Activated CD8-positive, alpha-beta memory T cell treated with anti-CD3 and anti-CD28 coated beads, Interleukin-2, amount 10 ng/mL, durations not matched to agents 7 days and 5 days (primary cell): ENCODE measurements at regions not wholly inside any gene's neighbourhood (a gene's known extent, or its start where the extent isn't known, plus 50 kb on each side); places are given as distances from the start of the nearest gene placed in this dataset.
"Not testable (repeated sequence)": the region's sequence is repeated elsewhere in the genome, so short reads cannot be mapped to it uniquely, and the experiment has no call there.

Experiments
- ATAC-seq: fragments of 150-1000 bp; cut with Tn5 transposase; one replicate; pipeline ENCODE4 v1.10.0; 2021; ENCODE audit warnings: moderate library complexity
- CTCF ChIA-PET: fragments of 350-600 bp; sonication (Branson Sonifier 250); formaldehyde crosslinking; loops from one replicate; lab custom pipeline; 2021; ENCODE audit warnings: antibody characterized with exemption; lab: Charles Lee
- DNase-seq: peaks from one replicate; pipeline ENCODE4 v3.0.0-alpha.2; 2020
- H3K27ac Mint-ChIP-seq: one replicate; pipeline ENCODE4 v1.8.0; 2021; ENCODE audit warnings: mild to moderate bottlenecking, mixed read lengths
- H3K27me3 Mint-ChIP-seq: one replicate; pipeline ENCODE4 v1.8.0; 2021; ENCODE audit warnings: mixed read lengths
- H3K36me3 Mint-ChIP-seq: one replicate; pipeline ENCODE4 v1.8.0; 2021; ENCODE audit warnings: mild to moderate bottlenecking, mixed read lengths
- H3K4me1 Mint-ChIP-seq: one replicate; pipeline ENCODE4 v1.8.0; 2021; ENCODE audit warnings: mixed read lengths
- H3K4me3 Mint-ChIP-seq: one replicate; pipeline ENCODE4 v1.8.0; 2021; ENCODE audit warnings: mild to moderate bottlenecking, moderate library complexity, mixed read lengths
- H3K9me3 Mint-ChIP-seq: one replicate; pipeline ENCODE4 v1.8.0; 2022; ENCODE audit warnings: low read depth, mixed read lengths

GRCh38 chrX:9273744-9274143 is 191.1 kb upstream of the TBL1X start:
- peaks cover 2% of the 10 kb centered on the region for H3K4me1 Mint-ChIP-seq
- ATAC-seq (no peak), DNase-seq (no peak)
- peaks cover 1% of the 10 kb centered on the region for H3K36me3 Mint-ChIP-seq
- H3K27me3 Mint-ChIP-seq: peaks cover 5% of the 10 kb centered on the region
- no peak overlapping the region for H3K4me3 Mint-ChIP-seq
- CTCF ChIA-PET: no interaction called here
- no peaks in the 10 kb centered on the region for H3K9me3 Mint-ChIP-seq
- no peak overlapping the region for H3K27ac Mint-ChIP-seq

- CTCF ChIA-PET: no interaction called here
- H3K27me3 Mint-ChIP-seq: no peaks in the 10 kb centered on the region
- H3K9me3 Mint-ChIP-seq: no peaks in the 10 kb centered on the region
- H3K36me3 Mint-ChIP-seq: peaks cover 4% of the 10 kb centered on the region
- peak overlapping the region; percentile 43 for H3K4me3 Mint-ChIP-seq
- H3K27ac Mint-ChIP-seq: peak overlapping the region; percentile 81
- no peak for DNase-seq
- ATAC-seq: no peak
- peaks cover 24% of the 10 kb centered on the region for H3K4me1 Mint-ChIP-seq
Measured at GRCh38 chrX:9278475-9279233, 186.2 kb upstream of the TBL1X start.

DNA sequence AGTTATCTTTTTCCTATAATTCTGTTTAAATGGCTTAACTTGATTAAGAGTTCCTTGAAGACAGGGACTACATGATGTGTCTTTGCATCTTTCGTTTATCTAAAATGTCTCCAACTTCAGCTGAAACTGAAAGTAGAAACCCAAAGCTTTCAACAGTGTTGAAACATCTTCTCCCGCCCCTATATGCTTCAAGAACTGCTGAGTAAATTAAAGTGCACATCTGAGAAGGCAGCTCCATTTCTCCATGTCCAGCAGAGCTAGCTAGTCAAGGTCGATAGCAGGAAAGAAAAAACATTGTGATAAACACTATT is 185.7 kb upstream of the TBL1X start:
- peaks cover 24% of the 10 kb centered on the region for H3K4me1 Mint-ChIP-seq
- peak; percentile 45 for ATAC-seq
- DNase-seq: no peak
- H3K27ac Mint-ChIP-seq: peak overlapping the region; percentile 81
- H3K36me3 Mint-ChIP-seq: peaks cover 4% of the 10 kb centered on the region
- CTCF ChIA-PET: interaction anchor here (0.6 kb wide), 1 partner anchor 62 kb away, joined by 6 read pairs; no protein-coding TSS in a partner anchor
- H3K9me3 Mint-ChIP-seq: no peaks in the 10 kb centered on the region
- peak overlapping the region; percentile 43 for H3K4me3 Mint-ChIP-seq
- no peaks in the 10 kb centered on the region for H3K27me3 Mint-ChIP-seq

GRCh38 chrX:9280831-9281230 is 184.0 kb upstream of the TBL1X start:
- H3K27me3 Mint-ChIP-seq: no peaks in the 10 kb centered on the region
- H3K4me1 Mint-ChIP-seq: peaks cover 31% of the 10 kb centered on the region
- CTCF ChIA-PET: no interaction called here
- ATAC-seq (no peak), DNase-seq (no peak)
- no peak overlapping the region for H3K4me3 Mint-ChIP-seq
- H3K27ac Mint-ChIP-seq: no peak overlapping the region
- peaks cover 4% of the 10 kb centered on the region for H3K36me3 Mint-ChIP-seq
- H3K9me3 Mint-ChIP-seq: no peaks in the 10 kb centered on the region

DNA sequence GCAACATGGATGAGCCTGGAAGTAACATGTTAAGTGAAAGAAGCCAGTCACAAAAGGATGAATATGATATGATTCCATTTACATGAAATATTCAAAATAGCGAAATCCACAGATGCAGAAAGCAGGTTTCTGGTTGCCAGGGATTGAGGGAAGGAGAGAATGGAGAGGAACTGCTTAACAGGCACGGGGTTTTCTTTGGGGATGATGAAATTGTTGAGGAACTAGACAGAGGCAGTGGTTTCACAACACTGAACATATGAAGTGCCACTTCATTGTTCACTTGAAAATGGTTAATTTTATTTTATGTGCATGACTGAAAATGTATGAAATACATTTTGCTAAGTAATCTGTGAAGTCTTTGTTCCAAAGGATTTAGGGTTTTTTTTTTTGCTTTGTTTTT is 182.5 kb upstream of the TBL1X start:
- no peak for ATAC-seq
- H3K27ac Mint-ChIP-seq: no peak overlapping the region

DNA sequence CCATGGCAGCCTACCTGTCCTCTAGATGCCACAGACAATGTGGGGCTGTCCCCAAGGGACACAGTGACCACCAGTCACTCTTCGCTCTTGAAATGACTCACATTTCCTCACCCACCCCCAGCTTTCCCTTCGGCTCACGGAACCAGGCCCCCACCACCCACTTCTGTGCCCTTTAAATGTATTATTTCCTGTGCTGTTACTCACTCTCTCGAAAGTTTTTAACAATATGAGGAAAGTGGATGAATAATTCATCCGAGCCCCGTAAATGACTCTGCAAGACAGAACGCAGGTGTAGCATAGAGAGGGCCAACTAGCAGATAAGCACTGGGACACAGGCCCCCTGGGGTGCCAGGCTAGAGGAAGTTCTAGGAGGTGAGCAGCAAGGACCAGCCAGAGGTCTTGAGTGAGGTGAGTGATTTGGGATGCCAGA is 179.5 kb upstream of the TBL1X start:
- Mint-ChIP-seq H3K27ac (peak overlapping the region; percentile 66), H3K27me3 (no peaks in the 10 kb centered on the region), H3K4me3 (no peak overlapping the region), H3K4me1 (peaks cover 29% of the 10 kb centered on the region), H3K36me3 (no peaks in the 10 kb centered on the region), H3K9me3 (no peaks in the 10 kb centered on the region)
- CTCF ChIA-PET: no interaction called here
- ATAC-seq (peak; percentile 55), DNase-seq (peak; percentile 57)

More for the DNA sequence above, 182.5 kb upstream of the TBL1X start:
- DNase-seq: no peak
- Mint-ChIP-seq H3K4me3 (no peak overlapping the region), H3K9me3 (no peaks in the 10 kb centered on the region), H3K27me3 (no peaks in the 10 kb centered on the region), H3K36me3 (peaks cover 4% of the 10 kb centered on the region), H3K4me1 (peaks cover 38% of the 10 kb centered on the region)
- CTCF ChIA-PET: no interaction called here

DNA sequence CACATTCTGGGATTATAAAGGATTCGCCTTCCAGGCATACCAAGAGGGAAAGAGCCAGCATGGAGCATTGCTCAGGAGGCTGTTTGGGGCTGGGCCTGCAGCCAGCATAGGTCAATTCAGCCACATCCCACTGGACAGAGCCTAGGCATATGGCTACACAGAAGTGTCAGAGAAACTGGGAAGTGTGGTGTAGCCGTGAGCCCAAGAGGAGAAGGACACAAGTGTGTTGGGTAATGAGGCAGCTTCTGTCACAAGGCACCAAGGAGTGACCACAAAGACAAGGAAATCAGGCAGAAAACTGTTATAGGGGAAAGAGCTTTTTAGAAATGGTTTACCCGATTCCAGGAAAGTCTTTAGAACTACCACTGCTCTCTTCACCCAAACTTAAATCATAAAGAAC is 178.6 kb upstream of the TBL1X start:
- H3K4me1 Mint-ChIP-seq: peaks cover 29% of the 10 kb centered on the region

GRCh38 chrX:9291629-9292028 is 173.2 kb upstream of the TBL1X start:
- Mint-ChIP-seq H3K4me1 (no peaks in the 10 kb centered on the region), H3K4me3 (no peak overlapping the region), H3K9me3 (no peaks in the 10 kb centered on the region), H3K27ac (no peak overlapping the region), H3K36me3 (no peaks in the 10 kb centered on the region), H3K27me3 (peaks cover 8% of the 10 kb centered on the region)
- no peak for ATAC-seq
- DNase-seq: no peak
- CTCF ChIA-PET: no interaction called here

More for the DNA sequence above, 178.6 kb upstream of the TBL1X start:
- no peak overlapping the region for H3K27ac Mint-ChIP-seq
- H3K4me3 Mint-ChIP-seq: no peak overlapping the region
- CTCF ChIA-PET: no interaction called here
- H3K36me3 Mint-ChIP-seq: no peaks in the 10 kb centered on the region
- no peaks in the 10 kb centered on the region for H3K27me3 Mint-ChIP-seq
- ATAC-seq: no peak
- no peak for DNase-seq
- H3K9me3 Mint-ChIP-seq: no peaks in the 10 kb centered on the region

DNA sequence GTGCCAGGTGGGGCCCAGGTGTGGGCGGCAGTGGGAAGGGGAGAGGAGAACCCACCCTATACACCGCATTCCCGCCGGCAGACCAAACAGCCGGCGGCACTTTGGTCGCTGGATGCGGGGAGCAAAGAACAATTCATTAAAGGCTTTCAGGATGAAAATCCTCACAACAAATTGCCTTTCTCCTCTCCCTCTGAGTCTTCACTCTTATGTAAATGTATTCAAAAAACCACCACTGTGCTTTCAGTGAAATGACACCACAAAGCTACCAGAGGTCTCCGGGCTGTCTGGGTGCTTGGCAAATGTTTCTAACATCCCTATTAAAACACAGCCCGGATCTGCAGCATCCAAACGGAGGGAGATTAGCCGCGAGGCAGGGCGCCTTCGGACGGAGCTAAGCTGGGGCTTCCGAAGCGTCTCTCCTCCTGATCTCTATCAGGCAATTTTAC is 171.8 kb upstream of the TBL1X start:
- Mint-ChIP-seq H3K4me3 (no peak overlapping the region), H3K4me1 (no peaks in the 10 kb centered on the region), H3K27ac (no peak overlapping the region), H3K9me3 (no peaks in the 10 kb centered on the region), H3K36me3 (no peaks in the 10 kb centered on the region), H3K27me3 (peaks cover 8% of the 10 kb centered on the region)
- CTCF ChIA-PET: no interaction called here
- DNase-seq: no peak
- no peak for ATAC-seq

DNA sequence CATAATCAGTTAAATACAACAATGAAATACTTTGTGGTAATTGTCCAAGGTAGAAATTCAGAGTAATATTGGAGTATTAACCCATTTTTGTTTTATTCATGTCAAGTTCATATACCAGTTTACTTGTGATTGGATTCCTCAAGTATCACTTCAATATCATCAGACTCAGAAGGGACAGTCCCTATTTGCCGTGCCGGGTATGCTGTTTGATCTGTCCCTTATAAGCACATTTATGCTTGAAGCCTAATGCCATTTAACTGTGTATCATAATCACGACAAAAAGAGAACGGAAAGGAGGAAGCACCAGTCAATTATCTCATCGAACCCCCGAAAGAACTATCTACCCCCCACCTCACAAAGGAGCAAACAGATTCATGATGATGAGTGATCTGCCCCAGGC is 171.0 kb upstream of the TBL1X start:
- CTCF ChIA-PET: no interaction called here
- DNase-seq: no peak
- peaks cover 8% of the 10 kb centered on the region for H3K27me3 Mint-ChIP-seq
- no peak for ATAC-seq
- H3K4me1 Mint-ChIP-seq: no peaks in the 10 kb centered on the region
- no peaks in the 10 kb centered on the region for H3K36me3 Mint-ChIP-seq
- H3K4me3 Mint-ChIP-seq: no peak overlapping the region
- H3K27ac Mint-ChIP-seq: no peak overlapping the region
- no peaks in the 10 kb centered on the region for H3K9me3 Mint-ChIP-seq

- no peak for DNase-seq
- no peak for ATAC-seq
- no peaks in the 10 kb centered on the region for H3K36me3 Mint-ChIP-seq
Measured at GRCh38 chrX:9295551-9295950, 169.3 kb upstream of the TBL1X start.

DNA sequence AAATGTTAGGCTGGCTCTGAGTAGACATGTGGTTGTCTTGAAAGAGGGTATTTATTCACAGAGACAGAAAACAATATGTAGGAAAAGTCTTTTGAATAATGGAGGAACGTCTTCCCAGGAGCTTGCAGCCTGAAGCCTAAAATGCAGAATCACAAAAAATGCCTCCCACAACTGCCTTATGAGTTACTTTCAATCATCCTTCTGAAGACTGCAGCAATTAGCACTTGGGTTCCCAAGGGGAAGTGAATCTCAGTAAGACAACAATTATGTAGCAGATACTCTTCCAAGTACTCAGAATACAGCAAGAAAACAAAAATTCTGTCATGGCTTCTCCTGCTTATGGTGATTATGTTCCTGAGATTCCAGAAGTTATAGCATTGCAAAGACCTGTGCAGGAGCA is 166.6 kb upstream of the TBL1X start:
- CTCF ChIA-PET: no interaction called here
- no peaks in the 10 kb centered on the region for H3K9me3 Mint-ChIP-seq
- H3K27me3 Mint-ChIP-seq: peaks cover 12% of the 10 kb centered on the region

More at GRCh38 chrX:9295551-9295950, 169.3 kb upstream of the TBL1X start:
- Mint-ChIP-seq H3K27ac (no peak overlapping the region), H3K4me3 (no peak overlapping the region), H3K9me3 (no peaks in the 10 kb centered on the region), H3K27me3 (peaks cover 8% of the 10 kb centered on the region), H3K4me1 (no peaks in the 10 kb centered on the region)
- CTCF ChIA-PET: no interaction called here

DNA sequence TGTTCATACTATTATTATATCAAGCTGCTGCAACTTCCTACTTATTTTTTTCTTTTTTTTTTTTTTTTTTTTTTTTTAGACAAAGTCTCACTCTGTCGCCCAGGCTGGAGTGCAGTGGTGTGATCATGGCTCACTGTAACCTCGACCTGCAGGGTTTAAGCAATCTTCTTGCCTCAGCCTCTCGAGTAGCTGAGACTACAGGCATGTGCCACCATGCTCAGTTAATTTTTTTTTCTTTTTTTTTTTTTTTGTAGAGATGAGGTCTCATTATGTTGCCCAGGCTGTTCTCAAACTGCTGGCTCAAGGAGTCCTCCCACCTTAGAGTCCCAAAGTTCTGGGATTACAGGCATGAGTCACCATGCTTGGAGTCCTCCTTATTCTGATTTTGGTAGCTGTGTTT is 165.2 kb upstream of the TBL1X start:
- not testable (repeated sequence) for DNase-seq, ATAC-seq, H3K4me3 Mint-ChIP-seq, H3K36me3 Mint-ChIP-seq, H3K9me3 Mint-ChIP-seq, H3K4me1 Mint-ChIP-seq, H3K27ac Mint-ChIP-seq
- CTCF ChIA-PET: interaction anchor here (1.4 kb wide), 1 partner anchor 13 kb away, joined by 6 read pairs; no protein-coding TSS in a partner anchor
- H3K27me3 Mint-ChIP-seq: peaks cover 11% of the 10 kb centered on the region

More for the DNA sequence above, 166.6 kb upstream of the TBL1X start:
- Mint-ChIP-seq H3K4me1 (no peaks in the 10 kb centered on the region), H3K27ac (no peak overlapping the region), H3K36me3 (no peaks in the 10 kb centered on the region), H3K4me3 (no peak overlapping the region)
- DNase-seq (no peak), ATAC-seq (no peak)

DNA sequence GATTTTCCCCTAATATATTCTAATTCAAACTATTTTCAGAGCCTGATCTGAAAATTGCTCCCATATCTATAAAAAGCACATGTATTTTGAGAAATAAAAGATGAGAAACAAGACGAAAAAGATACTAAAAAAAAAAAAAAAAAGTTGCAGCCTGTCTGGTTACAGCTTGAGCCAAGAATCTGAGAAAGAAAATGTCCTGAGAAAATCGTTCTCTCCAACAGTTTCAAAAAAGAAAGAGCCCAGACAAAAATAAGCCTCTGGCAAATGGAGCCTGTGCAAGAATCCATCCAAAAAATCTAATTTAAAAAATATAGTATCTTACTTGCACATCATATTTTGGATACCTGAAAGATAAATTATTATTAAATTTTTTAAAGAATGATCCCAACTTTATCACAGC is 163.0 kb upstream of the TBL1X start:
- CTCF ChIA-PET: no interaction called here
- no peak for ATAC-seq
- DNase-seq: no peak
- Mint-ChIP-seq H3K27me3 (peaks cover 9% of the 10 kb centered on the region), H3K4me1 (no peaks in the 10 kb centered on the region), H3K4me3 (no peak overlapping the region), H3K9me3 (no peaks in the 10 kb centered on the region), H3K27ac (no peak overlapping the region), H3K36me3 (no peaks in the 10 kb centered on the region)
